Ovary (tissue), 7 donors: ENCODE measurements at regions not wholly inside any gene's neighbourhood (a gene's known extent, or its start where the extent isn't known, plus 50 kb on each side); places are given as distances from the start of the nearest gene placed in this dataset.

Experiments
- DNase-seq, 5 donors: peaks; one replicate each; pipeline ENCODE4 v3.0.0-alpha.2; 2019 to 2020
- H3K27ac ChIP-seq, 2 donors: fragments of 200-600 bp; one replicate each; pipeline versions ENCODE4 v1.5.1 to v1.8.0; 2019 to 2022
- H3K27me3 ChIP-seq: fragments of 200-600 bp; one replicate; pipeline ENCODE4 v1.8.0; 2022
- H3K36me3 ChIP-seq: fragments of 200-600 bp; sonication (generic); one replicate; pipeline ENCODE4 v1.5.1; 2019
- H3K4me1 ChIP-seq: one replicate; pipeline ENCODE4 v1.8.1; 2013; ENCODE audit warnings: mild to moderate bottlenecking, moderate library complexity; ENCODE audit not compliant: insufficient read depth
- H3K4me3 ChIP-seq: fragments of 200-600 bp; sonication (generic); one replicate; pipeline ENCODE4 v1.5.1; 2017
- H3K9me3 ChIP-seq, 2 donors: fragments of 200-600 bp in 1 of 2; sonication (generic) in 1 of 2; one replicate each; pipeline versions ENCODE4 v1.5.1 to v1.8.1; 2013 to 2019; ENCODE audit warnings: mild to moderate bottlenecking in 1 of 2, moderate library complexity in 1 of 2
- EP300 ChIP-seq: sonication (generic); formaldehyde crosslinking; IDR thresholded peaks from one replicate; pipeline ENCODE4 v1.6.1; 2017; ENCODE audit warnings: antibody characterized with exemption
- POLR2A ChIP-seq: fragments of 450-650 bp; IDR thresholded peaks from one replicate; pipeline ENCODE4 v1.6.1; 2017; ENCODE audit warnings: antibody characterized with exemption, mild to moderate bottlenecking, moderate library complexity
- WGBS, 3 donors: extraction: QIAGEN DNeasy Blood & Tissue Kit in 1 of 3; methylation state at CpG; one replicate each; pipeline versions ENCODE4 v1.1.5 to v1.1.7; 2013 to 2017; 5-methylcytosine and 5-hydroxymethylcytosine counted together
- intact Hi-C, 4 donors: fragments of 100-400 bp; cut with DNase I; formaldehyde crosslinking; loops; one replicate each; pipeline versions ENCODE4 v1.11.0 to v1.15.1; 2022 to 2023
- TF ChIP-seq, protein P1 (sequence below), 3 donors: fragments of 450-650 bp in 2 of 3; fragments of 200-600 bp in 1 of 3; IDR thresholded peaks; one replicate each; pipeline versions ENCODE4 v1.5.1 to v1.8.0; 2016 to 2022; ENCODE audit warnings: antibody characterized with exemption in 3 of 3, mild to moderate bottlenecking in 1 of 3
- donor health status: DM: no; HTN: no; CAD: no; lungs with moderate emphysema.
- donor health status: DM: no; HTN: no; CAD: no.
- donor health status: Bipolar disorder and iron deficiency.
- donor health status: DM: no; HTN: no; CAD: no.
- donor health status: DM: yes; HTN: yes; CAD: no.

DNA sequence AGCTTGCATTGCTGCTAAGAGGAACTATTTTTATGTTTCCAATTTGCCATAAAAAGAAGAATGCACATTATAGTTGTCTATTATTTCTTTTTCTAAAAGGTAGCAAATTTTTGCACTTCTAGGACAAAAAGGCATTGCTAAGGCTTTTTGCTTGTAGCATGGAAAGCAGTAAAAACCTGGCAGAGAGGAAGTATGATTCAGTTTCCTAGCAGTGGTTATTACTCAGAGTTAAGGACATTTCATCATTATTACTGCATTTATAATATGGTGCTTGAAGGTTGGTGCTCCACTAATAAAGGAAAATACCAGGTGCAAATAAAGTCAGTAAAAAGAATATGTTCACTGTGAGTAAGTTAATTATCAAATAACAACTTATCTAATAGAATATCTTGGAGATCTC is 179.8 kb upstream of the PLPPR1 start:
- no peaks in the 10 kb centered on the region for H3K4me1 ChIP-seq
- H3K36me3 ChIP-seq, result no peaks in the 10 kb centered on the region
- intact Hi-C loops, result loop anchor here in 1 of 4 donors (5.0 kb wide), 1 partner anchor 696 kb away; no protein-coding TSS in a partner anchor
- H3K9me3 ChIP-seq, result no peaks in the 10 kb centered on the region
- TF ChIP-seq, protein P1, sequence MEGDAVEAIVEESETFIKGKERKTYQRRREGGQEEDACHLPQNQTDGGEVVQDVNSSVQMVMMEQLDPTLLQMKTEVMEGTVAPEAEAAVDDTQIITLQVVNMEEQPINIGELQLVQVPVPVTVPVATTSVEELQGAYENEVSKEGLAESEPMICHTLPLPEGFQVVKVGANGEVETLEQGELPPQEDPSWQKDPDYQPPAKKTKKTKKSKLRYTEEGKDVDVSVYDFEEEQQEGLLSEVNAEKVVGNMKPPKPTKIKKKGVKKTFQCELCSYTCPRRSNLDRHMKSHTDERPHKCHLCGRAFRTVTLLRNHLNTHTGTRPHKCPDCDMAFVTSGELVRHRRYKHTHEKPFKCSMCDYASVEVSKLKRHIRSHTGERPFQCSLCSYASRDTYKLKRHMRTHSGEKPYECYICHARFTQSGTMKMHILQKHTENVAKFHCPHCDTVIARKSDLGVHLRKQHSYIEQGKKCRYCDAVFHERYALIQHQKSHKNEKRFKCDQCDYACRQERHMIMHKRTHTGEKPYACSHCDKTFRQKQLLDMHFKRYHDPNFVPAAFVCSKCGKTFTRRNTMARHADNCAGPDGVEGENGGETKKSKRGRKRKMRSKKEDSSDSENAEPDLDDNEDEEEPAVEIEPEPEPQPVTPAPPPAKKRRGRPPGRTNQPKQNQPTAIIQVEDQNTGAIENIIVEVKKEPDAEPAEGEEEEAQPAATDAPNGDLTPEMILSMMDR (IDR thresholded peaks at IDR 0.05), result no peak
- TF ChIP-seq POLR2A (no peak), EP300 (no peak)
- H3K27me3 ChIP-seq, result no peaks in the 10 kb centered on the region
- no peak for DNase-seq
- no peak overlapping the region for H3K27ac ChIP-seq
- no peak overlapping the region for H3K4me3 ChIP-seq

DNA sequence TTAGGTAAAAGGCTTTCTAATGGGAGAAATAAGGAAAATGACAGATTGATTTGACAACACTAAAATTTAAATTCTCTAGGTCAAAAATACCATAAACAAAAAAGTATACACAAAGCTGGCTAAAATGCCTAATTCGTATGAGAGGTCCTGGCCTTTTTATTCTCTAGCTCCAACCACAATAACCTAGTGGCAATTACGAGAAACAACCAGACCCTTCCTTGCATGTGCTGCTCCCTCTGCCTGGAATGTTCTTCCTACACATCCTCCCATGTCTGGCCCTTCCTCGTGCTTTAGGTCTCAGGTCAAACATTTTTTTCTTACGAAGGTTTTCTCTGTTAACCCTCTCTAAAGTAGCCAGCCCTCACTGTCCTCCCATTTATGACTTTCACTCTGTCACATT is 176.4 kb upstream of the PLPPR1 start:
- no peaks in the 10 kb centered on the region for H3K9me3 ChIP-seq
- H3K27ac ChIP-seq, result no peak overlapping the region
- no peaks in the 10 kb centered on the region for H3K27me3 ChIP-seq
- WGBS, 3 donors, result 7 to 19% (median 11%) methylated on average over 4 of the region's 4 CpGs
- DNase-seq, result no peak
- H3K4me3 ChIP-seq, result no peak overlapping the region
- intact Hi-C loops, result no loop called here
- H3K4me1 ChIP-seq, result no peaks in the 10 kb centered on the region
- TF ChIP-seq POLR2A (no peak), EP300 (no peak)
- TF ChIP-seq, protein P1 (IDR thresholded peaks at IDR 0.05), result no peak
- H3K36me3 ChIP-seq, result no peaks in the 10 kb centered on the region

DNA sequence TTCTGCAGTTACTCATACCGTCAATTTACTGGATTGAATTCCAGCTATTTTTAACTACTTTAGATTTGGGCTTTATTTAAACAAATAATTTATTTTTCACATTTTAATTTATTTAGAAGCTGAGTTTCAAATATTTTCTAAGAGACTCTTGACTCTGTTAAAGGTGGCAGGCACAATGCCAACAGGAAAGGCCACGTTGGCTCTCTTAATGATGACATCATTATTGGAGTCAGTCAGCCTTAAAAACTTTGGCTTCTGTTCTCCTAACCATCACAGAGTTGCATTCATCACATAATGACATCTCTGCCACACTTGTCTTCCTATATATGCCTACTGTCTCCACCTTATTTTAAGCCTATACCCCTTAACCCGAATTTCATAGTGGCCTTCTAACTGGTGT is 172.3 kb upstream of the PLPPR1 start:
- intact Hi-C loops, result no loop called here
- WGBS, 3 donors, result 25 to 33% (median 32%) methylated on average over 3 of the region's 3 CpGs
- no peaks in the 10 kb centered on the region for H3K27me3 ChIP-seq

DNA sequence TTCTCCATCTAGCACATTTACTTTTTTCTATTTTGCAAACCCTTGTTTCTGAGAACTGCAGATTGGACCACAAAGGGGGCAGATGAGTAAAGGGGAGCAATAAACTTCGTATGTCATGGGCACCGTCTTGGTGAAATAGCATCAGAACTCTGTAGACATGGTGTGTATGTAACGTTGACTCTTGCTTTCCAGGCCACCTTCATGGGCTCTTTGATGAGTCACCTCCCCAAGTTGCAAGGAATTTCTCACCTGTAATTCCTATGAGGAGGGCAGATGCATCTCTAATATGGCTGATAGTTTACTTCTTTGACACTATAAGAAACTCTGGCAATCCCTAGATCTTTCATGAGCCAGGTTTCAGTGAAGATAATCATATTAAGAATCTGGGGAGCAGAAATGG is 163.4 kb upstream of the PLPPR1 start:
- H3K27ac ChIP-seq, result no peak overlapping the region
- WGBS, 3 donors, result 74 to 82% (median 78%) methylated on average over 3 of the region's 3 CpGs
- no peaks in the 10 kb centered on the region for H3K9me3 ChIP-seq
- TF ChIP-seq, protein P1 (IDR thresholded peaks at IDR 0.05), result no peak
- TF ChIP-seq EP300 (no peak), POLR2A (no peak)
- intact Hi-C loops, result no loop called here
- H3K36me3 ChIP-seq, result no peaks in the 10 kb centered on the region
- no peaks in the 10 kb centered on the region for H3K27me3 ChIP-seq
- no peak for DNase-seq
- H3K4me1 ChIP-seq, result no peaks in the 10 kb centered on the region
- H3K4me3 ChIP-seq, result no peak overlapping the region

More for the DNA sequence above, 172.3 kb upstream of the PLPPR1 start:
- H3K27ac ChIP-seq, result no peak overlapping the region
- DNase-seq, result no peak
- H3K4me3 ChIP-seq, result no peak overlapping the region
- H3K9me3 ChIP-seq, result no peaks in the 10 kb centered on the region
- H3K36me3 ChIP-seq, result no peaks in the 10 kb centered on the region
- TF ChIP-seq EP300, result no peak
- TF ChIP-seq POLR2A, result no peak
- TF ChIP-seq, protein P1 (IDR thresholded peaks at IDR 0.05), result no peak
- no peaks in the 10 kb centered on the region for H3K4me1 ChIP-seq

DNA sequence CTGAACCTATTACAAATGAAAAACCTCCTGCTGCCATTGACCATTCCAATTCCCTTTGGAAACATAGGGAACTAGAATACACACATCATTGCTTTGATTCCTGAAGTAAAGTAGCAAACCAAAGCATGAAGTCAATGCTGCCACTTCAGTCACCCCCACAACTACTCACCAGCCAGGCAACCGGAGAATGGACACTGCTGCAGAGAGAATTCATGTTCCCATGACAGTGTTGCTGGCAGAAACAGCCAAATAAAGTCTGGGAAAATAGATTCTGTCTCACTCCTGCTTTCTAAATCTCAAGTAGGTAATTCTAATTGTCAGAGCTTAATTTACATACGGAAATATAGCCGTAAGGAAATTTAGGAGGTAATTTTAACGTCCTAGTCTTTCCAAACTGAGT is 162.9 kb upstream of the PLPPR1 start:
- Histone ChIP-seq H3K27ac (no peak overlapping the region), H3K9me3 (no peaks in the 10 kb centered on the region), H3K27me3 (no peaks in the 10 kb centered on the region), H3K36me3 (no peaks in the 10 kb centered on the region), H3K4me3 (no peak overlapping the region), H3K4me1 (no peaks in the 10 kb centered on the region)
- TF ChIP-seq, protein P1 (IDR thresholded peaks at IDR 0.05), result no peak
- no peak for TF ChIP-seq EP300
- no peak for TF ChIP-seq POLR2A
- WGBS, 3 donors, result 71 to 84% (median 79%) methylated on average over 4 of the region's 4 CpGs
- no peak for DNase-seq
- intact Hi-C loops, result no loop called here
